Renal pelvis (tissue), 1 donor: ENCODE measurements at regions not wholly inside any gene's neighbourhood (a gene's known extent, or its start where the extent isn't known, plus 50 kb on each side); places are given as distances from the start of the nearest gene placed in this dataset.

Experiments used
- DNase-seq: peaks from one replicate; pipeline ENCODE4 v3.0.0-alpha.2; 2013

DNA sequence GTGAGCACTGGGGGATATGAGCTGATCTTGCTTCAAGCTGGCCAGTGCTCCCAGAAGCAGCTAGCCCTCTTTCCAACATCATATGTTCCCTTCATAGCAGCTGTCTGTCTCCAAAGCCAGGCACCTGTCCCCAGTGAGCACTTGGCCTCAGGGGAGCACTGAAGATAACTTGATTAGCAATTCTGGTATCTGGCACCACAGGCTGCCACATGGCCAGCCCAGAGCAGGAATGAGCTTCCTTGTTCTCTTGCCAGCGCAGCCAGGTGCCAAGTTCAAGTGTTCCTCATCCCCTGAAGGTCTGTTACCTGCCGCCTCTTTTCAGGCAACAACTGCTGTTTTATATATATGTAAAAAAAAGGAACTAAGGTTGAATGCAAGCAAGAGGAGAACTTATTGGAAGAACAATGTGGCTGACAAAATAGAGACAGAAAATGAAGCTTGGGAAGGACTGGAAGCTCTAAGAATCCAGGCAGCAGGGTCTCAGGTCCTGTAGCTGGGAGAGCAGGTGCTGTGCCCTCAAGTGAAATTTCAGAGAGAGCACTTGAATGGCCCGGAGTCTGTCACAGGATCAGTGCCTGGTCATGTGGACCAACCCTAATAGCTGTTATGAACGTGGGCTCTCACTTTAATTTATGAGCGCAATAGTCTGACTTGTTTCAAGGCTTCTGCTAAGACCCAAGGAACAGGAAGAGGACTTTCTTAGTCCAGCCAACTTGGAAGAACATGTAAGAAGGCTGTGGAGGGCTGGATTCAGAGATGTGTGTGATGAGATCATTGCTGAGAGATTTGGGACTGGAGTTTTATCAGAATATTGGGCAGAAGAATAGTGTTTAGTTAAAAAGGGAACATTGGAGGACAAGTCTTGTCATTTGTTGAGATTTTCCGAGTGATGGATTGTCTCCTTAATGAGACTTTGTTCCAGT, 267.2 kb downstream of the GLRX3 start:
- DNase-seq, result no peak

DNA sequence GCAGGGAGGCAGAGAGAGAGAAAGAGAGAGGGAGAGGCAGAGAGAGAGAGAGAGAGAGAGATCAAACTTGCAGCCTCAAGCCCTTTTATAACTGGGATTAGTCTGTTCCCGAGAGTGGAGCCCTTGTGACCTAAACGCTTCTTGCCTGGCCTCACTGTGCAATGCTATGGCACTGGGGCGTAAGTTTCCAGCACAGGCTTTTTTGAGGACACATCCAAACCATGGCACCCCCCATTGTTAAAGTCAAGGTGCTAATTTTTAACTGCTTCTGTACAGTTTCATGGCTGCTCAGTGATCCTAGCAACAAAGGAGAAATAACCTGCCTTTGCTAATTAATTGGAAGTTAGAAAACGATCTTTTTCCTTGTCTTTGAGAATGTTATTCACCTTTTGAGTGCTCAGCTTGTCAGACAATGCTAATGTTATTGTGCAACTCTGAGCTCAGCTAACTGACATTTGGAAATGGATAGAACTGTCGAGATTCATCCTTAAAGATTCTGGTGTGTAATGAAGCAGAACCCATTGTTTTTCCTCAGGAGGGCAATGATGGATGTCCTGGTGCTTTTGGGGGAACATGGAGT, 268.4 kb downstream of the GLRX3 start:
- no peak for DNase-seq

DNA sequence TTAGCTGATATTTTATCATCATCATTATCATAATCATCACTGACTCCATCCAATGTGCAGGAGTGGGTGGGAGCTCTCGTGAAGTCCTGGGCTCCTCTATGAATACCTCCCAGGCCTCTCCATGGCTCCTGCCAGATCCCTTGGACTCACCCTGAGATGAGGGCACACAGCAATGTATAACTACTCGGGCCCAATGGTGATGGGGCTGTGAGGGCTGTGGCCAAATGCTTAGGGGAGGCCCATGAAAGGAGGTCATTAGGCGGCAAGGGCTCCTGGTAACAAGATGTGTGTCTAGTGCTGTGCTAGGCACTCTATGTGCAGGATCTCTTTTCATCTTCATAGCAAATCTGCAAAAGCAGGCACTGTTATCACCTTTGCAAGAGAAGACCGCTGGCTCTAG, 270.9 kb downstream of the GLRX3 start:
- DNase-seq, result no peak

DNA sequence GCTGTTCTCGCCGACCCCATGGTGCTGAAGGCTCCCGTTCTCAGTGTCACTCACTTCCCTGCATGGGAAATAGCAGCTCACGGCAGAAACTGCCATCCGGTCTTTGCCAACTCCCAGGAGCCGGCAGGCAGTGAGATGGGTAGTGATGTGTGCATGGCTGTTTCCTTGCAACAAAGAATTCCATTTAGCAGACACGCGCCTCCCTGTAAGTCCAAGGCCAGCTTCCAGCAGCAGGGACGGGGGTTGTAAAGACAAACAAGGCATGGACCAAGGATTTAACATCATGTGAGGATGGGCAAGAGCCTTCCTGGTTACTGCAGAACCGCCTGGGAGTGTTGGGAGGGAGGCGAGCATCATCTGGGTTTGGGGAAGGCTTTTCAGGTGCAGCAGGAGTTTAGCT, 273.1 kb downstream of the GLRX3 start:
- DNase-seq, result peak; percentile 20

DNA sequence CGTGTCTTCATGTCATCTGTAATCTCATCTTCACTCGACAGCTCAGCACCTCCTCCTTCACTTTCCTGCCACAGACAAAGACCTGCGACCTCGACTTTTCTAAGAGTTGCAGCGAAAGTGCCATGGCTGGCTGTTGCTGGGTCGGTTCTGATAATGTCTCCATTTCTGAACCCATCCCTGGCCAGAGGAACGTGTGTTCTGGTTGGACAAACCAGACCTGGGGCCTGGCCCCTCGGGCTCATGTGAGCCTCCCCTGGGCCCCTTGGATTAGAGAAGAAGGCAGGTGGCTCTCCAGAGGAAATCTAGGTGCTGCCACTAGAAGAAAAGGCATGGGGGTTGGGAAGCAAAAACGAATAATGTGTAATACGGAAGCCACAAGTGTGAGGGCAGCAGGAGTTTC, 273.7 kb downstream of the GLRX3 start:
- DNase-seq, result no peak

DNA sequence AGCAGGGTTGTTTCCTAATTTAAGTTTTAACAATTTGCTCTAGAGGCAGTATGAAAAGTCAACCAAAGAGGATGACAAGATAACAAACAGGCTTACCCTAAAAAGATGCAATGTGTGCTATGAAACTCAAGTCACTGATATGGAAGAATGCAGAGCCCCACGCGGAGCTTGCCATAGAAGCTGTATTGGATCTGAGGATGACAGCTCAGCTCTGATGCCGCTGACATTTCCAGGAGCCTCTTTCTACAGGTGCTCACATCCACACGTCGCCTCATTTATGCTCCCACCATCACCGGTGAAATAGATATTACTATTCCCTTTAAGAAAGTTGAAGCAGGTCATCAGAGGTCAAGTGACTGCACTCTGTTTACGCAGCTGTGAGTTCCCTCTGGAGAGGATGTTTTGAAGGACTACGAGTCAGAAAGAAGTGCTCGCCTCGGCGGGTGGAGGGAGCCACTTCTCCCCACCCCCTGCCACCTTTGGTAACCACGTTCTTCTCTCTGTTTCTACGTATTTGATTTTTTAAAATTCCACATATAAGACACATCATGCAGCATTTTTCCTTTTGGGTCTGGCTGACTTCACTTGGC, 275.4 kb downstream of the GLRX3 start:
- no peak for DNase-seq

DNA sequence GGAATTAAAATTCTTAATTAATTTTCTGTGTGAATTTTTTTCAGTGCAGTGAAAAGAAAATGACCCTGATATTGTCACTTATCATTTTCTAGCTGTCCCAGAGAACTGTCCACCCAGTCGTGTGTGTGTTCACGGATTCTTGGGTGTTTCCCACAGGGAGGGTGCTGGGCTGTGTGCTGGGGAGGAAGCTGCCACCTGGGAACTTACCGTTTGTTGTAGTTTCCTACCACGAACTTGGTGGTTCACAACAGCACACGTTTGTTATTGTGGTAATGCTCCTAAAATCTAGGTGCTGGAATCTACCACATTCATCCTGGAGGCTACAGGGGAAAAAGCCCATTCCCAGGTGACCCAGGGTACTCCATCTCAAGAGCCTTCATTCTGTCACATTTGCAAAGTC, 276.1 kb downstream of the GLRX3 start:
- no peak for DNase-seq

DNA sequence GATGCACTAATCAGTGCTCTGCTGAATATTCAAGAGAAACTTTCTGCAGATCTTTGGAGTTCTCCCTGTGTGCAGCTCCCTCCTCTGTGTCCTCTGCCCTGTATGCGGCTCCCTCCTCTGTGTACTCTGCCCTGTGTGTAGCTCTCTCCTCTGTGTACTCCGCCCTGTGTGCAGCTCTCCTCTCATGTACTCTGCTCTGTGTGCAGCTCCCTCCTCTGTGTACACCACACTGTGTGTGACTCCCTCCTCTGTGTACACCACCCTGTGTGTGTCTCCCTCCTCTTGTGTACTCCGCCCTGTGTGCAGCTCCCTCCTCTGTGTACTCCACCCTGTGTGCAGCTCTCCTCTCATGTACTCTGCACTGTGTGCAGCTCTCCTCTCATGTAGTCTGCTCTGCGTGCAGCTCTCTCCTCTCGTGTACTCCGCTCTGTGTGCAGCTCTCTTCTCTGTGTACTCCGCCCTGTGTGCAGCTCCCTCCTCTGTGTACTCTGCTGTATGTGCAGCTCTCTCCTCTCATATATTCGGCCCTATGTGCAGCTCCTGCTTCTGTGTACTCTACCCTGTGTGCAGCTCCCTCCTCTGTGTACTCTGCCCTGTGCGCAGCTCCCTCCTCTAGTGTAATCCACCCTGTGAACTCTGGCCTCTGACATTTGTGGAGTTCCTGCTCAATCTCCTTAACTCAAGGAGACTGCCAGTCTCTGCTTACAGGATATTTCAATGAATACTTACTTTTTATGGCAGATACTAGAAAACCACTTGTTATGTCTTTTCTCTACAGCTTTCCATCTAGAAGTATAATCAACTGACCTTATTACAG, 280.4 kb downstream of the GLRX3 start:
- DNase-seq, result no peak

DNA sequence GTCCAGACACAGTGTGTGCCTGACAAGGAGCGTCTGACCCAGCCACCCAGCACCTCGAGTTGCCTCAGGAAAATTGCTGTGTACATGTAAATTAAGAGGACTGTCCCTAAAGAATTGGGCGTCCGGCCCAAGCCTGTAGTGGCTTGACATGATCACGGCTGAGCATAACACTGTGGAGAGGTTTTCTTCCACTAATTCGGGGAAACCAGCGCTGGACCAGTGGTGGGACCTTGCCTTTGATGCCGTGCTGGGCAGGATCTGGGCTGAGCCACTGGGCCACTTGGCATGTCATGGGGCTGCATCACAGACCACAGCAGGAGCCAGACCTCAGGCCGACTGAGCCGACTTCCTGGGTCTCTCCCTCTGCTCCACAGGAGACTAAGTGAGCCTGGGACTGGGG, 282.5 kb downstream of the GLRX3 start:
- DNase-seq, result no peak

DNA sequence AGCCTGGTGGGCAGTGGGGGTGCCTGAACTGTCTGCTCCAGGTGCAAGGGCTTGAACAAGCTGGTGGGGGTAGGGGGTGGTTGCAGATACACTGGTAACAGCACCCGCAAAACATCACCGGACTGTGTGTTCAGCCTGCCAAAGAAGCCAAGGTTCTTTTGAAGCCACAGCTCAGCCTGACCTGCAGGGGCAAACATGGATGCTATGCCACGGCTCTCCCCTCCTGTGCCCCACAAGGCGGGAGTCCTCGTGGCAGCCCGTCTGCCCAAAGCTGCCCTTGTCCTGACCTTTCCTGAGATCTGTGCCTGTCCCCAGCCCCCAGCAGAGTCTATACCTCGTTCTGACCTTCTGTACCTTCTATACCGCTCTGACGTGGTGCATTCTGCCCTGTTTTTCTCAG, 285.7 kb downstream of the GLRX3 start:
- no peak for DNase-seq

DNA sequence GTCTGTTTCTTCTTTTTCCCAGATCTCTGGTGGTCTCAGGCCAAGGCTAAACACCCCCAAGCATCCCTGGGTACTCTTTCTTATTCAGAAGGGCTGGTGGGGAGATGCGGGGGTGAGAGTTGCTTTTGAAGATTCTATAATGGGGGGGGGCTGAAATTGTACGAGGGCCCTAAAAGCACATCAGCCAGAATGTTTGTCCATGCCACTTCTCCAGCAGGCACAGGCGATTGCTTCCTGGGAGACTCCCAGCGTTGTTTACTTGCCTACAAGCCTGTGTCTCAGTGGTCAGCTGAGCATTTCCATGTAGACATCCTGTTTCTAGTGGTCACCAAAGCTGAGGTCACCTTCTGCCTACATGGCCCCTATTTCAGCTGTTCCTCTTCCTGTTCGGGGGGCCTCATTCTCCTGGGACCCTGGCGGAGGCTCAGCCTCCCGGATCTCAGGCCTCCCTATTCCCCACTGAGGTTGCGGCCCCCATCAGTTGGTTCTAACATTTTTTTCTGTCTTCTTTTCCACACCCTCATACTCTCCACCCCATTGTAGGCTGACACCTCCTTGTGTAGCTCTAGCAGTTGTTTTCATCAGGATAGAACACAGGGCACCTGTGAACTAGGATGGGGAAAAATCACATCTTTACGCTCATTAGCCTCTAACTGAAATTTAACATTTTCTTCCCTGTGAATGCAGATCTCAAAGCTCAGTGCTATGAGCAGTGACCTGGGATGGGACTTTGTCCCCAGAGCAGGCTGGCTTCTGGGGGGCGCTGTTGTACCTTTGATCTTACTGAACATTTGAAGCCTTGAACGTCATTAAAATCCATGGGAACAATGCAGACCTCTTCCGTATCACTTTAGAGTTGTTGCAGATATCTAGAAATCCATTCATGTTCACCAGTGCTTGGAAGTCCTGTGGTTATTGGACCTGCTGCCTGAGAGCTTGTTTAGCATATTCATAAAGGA, 286.5 kb downstream of the GLRX3 start:
- DNase-seq, result no peak

DNA sequence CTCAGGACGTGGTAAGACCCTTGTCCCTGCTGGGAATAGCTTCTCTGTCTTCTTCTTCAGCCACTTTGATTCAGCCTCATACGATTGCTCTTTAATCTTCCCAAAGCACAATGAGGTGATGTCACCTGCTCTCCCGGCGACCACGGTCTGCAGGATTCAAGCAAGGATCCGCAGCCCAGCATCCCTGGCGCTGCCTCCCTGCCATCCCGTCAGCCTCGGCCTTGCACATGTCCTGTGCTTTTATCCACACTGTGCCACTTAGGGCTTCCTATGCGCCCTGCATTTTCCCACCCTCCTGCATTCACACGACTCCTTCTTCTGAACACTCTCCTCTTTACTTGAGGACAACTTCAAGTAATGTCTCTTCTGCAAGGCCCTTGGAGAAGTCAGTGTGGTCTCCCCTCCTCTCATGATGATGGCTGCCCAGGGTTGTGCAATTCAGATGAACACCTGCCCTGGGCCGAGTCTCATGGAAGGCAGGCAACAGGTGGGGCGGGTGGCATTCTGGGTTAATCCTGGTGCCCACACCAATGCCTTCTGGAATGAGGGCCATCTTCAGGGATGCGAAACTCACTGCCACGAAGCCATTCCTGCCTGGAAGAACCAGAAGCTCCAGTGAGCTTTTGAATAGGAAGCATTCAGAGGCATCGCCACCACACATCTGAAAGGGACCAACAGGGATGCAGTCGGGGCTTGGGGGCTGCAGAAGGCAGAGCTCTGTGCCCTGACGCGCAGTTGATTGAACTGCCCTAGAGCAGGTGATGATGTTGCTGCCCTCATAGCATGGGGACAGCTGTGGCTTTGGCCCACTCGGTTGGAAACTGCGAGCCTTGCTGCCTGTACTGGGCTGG, 287.5 kb downstream of the GLRX3 start:
- no peak for DNase-seq

DNA sequence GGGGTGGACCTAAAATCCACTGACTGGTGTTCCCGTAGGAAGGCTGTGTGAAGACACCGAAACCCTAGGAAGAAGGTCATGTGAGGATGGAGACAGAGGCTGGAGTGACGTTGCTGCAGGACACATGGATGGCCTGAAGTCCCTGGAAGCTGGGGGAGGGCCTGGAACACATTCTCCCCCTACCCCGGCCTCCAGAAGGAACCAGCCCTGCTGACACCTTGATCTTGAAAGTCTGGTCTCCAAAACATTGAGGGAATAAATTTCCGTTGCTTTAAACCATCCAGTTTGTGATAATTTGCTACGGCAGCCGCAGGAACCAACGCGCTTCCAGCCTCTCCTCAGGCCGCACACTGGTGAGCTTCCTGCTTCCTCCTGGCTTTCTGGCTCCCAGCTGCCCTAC, 288.2 kb downstream of the GLRX3 start:
- no peak for DNase-seq

DNA sequence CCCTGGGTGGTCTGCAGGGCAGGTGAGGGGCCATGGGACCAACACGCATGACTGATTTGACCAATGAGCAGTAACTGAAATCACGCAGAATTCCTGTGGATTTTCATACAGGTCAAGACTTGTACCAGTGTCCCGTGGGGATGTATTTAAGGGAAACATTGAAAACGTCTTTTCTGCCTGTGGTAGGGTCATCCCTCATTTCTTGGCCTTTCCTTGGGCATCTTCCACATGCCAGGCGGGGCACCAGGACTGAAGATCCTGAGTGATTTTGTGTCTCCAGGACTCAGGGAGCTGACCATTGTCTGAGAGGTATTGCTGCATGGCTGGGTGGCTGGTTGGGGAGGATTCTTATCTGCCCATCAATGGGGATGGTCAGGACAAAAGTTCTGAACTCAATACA, 289.0 kb downstream of the GLRX3 start:
- no peak for DNase-seq

DNA sequence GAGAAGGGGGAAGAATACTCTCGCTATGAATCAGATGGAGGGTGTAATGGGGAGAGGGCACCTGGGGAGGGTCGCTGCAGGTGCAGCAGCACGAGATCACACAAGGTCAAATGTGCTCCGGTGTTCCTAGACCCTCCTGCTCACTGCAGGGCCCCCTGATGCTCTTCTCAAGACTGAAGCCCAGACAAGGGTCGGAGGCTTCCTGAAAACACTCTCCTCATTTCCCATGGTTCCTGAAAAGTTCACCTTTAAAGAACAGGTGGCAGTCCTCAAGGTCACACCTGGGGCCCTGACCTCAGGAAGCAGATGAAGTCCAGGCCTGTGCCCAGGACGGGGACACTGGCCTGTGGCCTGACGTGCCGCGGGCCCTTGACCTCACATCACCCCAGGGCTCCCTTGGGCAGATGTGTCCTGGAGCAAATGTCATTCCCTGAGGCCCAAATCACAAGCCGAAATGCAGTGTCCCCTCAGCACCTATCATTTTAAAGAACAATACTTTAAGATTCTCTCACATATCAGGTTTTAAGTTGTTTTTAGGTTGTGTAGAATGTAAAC, 289.8 kb downstream of the GLRX3 start:
- DNase-seq, result no peak

DNA sequence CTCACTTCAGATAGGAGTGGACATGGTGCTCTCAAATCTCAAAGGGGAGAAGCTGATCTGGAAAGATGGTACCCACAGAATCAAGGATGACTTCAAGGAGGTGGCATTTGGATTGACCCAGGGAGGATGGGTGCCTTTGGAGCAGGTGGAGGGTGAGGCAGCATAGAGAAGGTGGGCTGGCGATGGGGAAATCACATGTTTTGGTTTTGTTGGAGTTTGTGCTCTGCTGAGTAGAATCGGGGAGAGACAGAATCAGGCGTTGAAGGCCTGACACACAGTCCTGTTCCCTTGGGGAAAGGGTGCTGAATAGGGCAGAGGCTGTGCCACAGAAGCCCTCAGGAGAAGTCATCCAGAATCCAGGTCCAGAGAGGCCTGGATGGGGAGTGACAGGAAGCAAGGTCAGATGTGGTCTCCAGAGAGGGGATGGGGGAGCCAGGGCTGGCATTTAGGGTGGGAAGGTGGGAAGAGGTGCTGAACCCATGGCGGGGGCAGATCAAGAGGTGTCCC, 291.1 kb downstream of the GLRX3 start:
- DNase-seq, result no peak

DNA sequence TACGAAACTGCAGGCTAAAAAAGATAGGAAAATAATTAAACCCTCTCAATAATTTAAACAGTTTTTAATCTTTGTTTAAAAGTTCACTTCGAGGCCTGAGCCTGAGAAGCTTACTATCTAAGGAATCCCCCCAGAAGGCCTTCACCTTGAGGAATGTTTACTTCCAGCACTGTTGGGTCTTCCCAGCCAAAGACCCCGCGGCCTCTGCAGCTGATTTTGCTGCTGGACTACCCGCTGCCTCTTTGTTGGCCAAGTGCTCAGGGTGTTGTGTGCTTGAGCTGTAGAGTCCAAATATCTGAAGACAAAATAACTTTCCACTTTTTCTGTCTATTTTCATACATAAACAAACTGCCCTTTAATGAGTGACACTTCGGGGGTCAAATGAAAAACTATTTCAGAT, 292.7 kb downstream of the GLRX3 start:
- no peak for DNase-seq

DNA sequence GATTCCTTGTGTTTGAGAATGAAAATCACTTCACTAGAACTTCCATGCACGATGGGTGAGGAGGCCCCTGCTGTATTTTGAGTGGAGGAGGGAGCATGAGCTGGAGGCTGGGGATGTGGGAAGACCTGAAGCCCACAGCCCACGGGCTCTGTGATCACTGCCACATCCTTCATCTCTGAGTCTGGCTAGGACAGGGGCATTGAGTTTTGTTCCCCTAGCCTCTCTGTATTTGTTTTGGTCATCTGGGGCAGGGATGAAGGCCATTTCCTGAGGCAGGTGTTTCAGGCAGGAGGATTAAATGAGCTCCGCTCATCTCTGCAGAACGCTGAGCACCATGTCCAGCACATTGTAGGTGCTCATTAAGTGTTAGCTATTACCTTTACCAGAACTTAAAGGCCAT, 293.6 kb downstream of the GLRX3 start:
- DNase-seq, result no peak

DNA sequence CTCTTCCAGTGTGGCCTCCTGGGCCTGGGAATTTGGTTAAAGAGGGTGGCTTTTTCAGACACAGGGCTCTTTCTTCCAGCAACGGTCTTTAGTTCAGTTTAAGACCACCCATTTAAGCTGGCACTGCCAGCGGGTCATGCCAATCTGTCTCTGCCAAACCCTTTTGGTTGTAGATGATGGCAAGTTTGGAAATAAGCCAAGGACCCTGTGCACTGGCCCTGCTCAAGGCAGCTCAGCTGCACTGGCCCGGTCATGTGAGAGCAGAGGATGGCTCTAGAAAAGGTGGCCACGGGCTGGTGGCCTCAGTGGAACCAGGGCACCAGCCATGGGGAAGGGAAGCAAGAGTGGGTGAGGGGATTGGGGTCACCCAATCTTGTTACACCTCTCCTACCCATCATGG, 294.1 kb downstream of the GLRX3 start:
- no peak for DNase-seq
